NB4 (cell line): ENCODE measurements at regions not wholly inside any gene's neighbourhood (a gene's known extent, or its start where the extent isn't known, plus 50 kb on each side); places are given as distances from the start of the nearest gene placed in this dataset.

Experiments used
- DNase-seq: peaks from one replicate; pipeline ENCODE4 v3.0.0; 2010; ENCODE audit warnings: low read depth
- H3K4me3 ChIP-seq: one replicate; pipeline ENCODE4 v1.5.1; 2011; ENCODE audit warnings: mild to moderate bottlenecking, low read depth, low read length, moderate library complexity
- MYC ChIP-seq: IDR thresholded peaks from 2 replicates; pipeline ENCODE4 v1.6.1; 2011; ENCODE audit warnings: low read depth, low read length
- POLR2A ChIP-seq: IDR thresholded peaks from 2 replicates; pipeline ENCODE4 v1.6.1; 2011; ENCODE audit warnings: mild to moderate bottlenecking; ENCODE audit not compliant: insufficient read length; ENCODE audit errors: extremely low read depth
- TF ChIP-seq, protein P1 (sequence below): IDR thresholded peaks from one replicate; pipeline ENCODE4 v1.5.1; 2012; ENCODE audit warnings: low read depth, low read length
- TF ChIP-seq, protein P2 (sequence below): IDR thresholded peaks from 2 replicates; pipeline ENCODE4 v1.6.1; 2011; ENCODE audit warnings: low read depth, low read length

DNA sequence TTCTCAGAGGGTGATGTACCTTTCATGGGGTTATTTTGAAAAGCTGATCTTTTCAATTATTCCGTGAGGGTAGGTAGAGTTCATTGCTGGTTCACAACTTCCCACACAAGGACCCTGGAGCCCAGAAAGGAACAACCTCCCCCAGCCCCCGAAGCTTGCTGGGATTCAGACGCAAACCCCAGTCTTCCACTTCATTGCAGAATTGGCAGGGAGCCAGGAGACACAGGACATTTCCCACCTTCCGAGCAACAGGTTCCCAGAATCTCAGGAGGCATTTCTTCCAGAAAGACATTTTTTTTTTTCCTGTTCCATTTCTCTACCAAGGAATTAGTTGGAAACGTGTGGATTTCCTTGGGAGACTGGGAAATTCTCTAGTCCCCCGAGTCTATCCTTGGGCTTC is 106.1 kb downstream of the GP2 start:
- no peak for DNase-seq

DNA sequence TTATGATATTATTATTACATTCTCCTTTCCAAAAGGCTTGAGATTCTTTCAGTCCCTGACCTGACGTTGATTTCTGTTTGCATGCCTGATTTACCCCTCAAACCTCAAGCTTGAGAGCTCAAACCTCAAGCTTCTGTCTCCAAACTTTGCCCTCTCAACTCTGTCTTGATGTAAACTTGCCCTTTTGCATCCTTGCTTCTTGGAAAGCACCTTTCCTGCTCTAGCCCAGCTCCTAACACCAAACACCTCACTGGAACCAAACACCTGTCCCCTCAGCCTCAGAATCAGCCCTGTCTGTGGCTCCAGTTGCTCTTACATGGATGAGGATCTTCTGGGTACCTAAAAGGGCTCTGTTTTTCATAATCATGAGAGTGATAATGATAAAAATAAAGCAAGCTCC is 109.2 kb downstream of the GP2 start:
- TF ChIP-seq, protein P1, sequence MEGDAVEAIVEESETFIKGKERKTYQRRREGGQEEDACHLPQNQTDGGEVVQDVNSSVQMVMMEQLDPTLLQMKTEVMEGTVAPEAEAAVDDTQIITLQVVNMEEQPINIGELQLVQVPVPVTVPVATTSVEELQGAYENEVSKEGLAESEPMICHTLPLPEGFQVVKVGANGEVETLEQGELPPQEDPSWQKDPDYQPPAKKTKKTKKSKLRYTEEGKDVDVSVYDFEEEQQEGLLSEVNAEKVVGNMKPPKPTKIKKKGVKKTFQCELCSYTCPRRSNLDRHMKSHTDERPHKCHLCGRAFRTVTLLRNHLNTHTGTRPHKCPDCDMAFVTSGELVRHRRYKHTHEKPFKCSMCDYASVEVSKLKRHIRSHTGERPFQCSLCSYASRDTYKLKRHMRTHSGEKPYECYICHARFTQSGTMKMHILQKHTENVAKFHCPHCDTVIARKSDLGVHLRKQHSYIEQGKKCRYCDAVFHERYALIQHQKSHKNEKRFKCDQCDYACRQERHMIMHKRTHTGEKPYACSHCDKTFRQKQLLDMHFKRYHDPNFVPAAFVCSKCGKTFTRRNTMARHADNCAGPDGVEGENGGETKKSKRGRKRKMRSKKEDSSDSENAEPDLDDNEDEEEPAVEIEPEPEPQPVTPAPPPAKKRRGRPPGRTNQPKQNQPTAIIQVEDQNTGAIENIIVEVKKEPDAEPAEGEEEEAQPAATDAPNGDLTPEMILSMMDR: no peak
- no peak for TF ChIP-seq MYC
- TF ChIP-seq, protein P2, sequence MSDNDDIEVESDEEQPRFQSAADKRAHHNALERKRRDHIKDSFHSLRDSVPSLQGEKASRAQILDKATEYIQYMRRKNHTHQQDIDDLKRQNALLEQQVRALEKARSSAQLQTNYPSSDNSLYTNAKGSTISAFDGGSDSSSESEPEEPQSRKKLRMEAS: no peak
- TF ChIP-seq POLR2A: no peak
- no peak overlapping the region for H3K4me3 ChIP-seq
- no peak for DNase-seq

More for the DNA sequence above, 106.1 kb downstream of the GP2 start:
- no peak overlapping the region for H3K4me3 ChIP-seq
- TF ChIP-seq, protein P1: no peak
- TF ChIP-seq, protein P2: no peak
- TF ChIP-seq POLR2A (no peak), MYC (no peak)

- H3K4me3 ChIP-seq: no peak overlapping the region
- no peak for TF ChIP-seq POLR2A
- TF ChIP-seq, protein P1: no peak
- TF ChIP-seq, protein P2: no peak
- TF ChIP-seq MYC: no peak
- DNase-seq: no peak
Observed at GRCh38 chr16:20216591-20217217, 110.6 kb downstream of the GP2 start.

GRCh38 chr16:20214401-20214800 is 112.9 kb downstream of the GP2 start:
- TF ChIP-seq, protein P2: no peak
- TF ChIP-seq, protein P1: no peak
- TF ChIP-seq POLR2A: no peak
- no peak for TF ChIP-seq MYC
- no peak overlapping the region for H3K4me3 ChIP-seq
- DNase-seq: no peak

DNA sequence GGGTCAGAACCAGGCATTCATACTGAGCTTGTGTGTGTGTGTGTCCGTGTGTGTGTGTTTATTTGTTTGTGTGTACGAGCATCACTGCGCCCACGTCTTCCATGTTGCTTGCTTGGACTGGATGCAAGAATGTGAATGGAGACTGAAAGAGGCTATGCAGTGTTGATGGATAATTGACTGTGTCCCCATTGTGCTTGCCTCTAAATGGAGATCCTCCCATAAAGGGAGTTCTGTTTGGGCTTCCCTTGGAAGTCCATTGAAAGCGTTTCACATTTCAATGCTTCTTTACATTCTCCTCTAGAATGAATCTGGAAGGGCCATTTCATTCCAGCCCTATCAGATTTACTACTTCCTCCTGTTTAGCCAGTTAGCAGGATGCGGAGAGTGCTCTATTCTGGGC is 124.0 kb downstream of the GP2 start:
- TF ChIP-seq POLR2A: no peak
- no peak for TF ChIP-seq MYC
- TF ChIP-seq, protein P2: no peak
- TF ChIP-seq, protein P1: no peak
- DNase-seq: no peak
- H3K4me3 ChIP-seq: no peak overlapping the region
